Naive B cell (primary cell): ENCODE measurements at regions not wholly inside any gene's neighbourhood (a gene's known extent, or its start where the extent isn't known, plus 50 kb on each side); places are given as distances from the start of the nearest gene placed in this dataset.
"Not testable (repeated sequence)": the region's sequence is repeated elsewhere in the genome, so short reads cannot be mapped to it uniquely, and the experiment has no call there.

ENCODE experiments used
- ATAC-seq, 2 donors: fragments of 150-1000 bp; cut with Tn5 transposase; 2 replicates each; pipeline ENCODE4 v1.10.0; 2021; ENCODE audit warnings: low read depth in 2 of 2, mild to moderate bottlenecking in 2 of 2, moderate library complexity in 2 of 2
- DNase-seq: peaks from one replicate; pipeline ENCODE4 v3.0.0; 2022
- H3K27ac Mint-ChIP-seq, 6 donors: one replicate each; pipeline ENCODE4 v1.8.0; 2020 to 2022; ENCODE audit warnings: mild to moderate bottlenecking in 6 of 6, mixed read lengths in 6 of 6, moderate library complexity in 5 of 6, inconsistent platforms in 2 of 6
- H3K27me3 Mint-ChIP-seq, 3 donors: one replicate each; pipeline ENCODE4 v1.8.0; 2021 to 2022; ENCODE audit warnings: mixed read lengths in 3 of 3, mild to moderate bottlenecking in 1 of 3
- H3K36me3 Mint-ChIP-seq, 2 donors: one replicate each; pipeline ENCODE4 v1.8.0; 2020 to 2022; ENCODE audit warnings: mixed read lengths in 2 of 2, inconsistent platforms in 1 of 2, mild to moderate bottlenecking in 1 of 2
- H3K4me1 Mint-ChIP-seq, 3 donors: one replicate each; pipeline ENCODE4 v1.8.0; 2020 to 2022; ENCODE audit warnings: mixed read lengths in 3 of 3, inconsistent platforms in 1 of 3, mild to moderate bottlenecking in 1 of 3, moderate library complexity in 1 of 3
- H3K4me3 Mint-ChIP-seq, 8 donors: one replicate each; pipeline ENCODE4 v1.8.0; 2020 to 2022; ENCODE audit warnings: mild to moderate bottlenecking in 8 of 8, mixed read lengths in 8 of 8, moderate library complexity in 8 of 8, inconsistent platforms in 2 of 8
- H3K9me3 Mint-ChIP-seq, 7 donors: one replicate each; pipeline ENCODE4 v1.8.0; 2020 to 2022; ENCODE audit warnings: mixed read lengths in 7 of 7, mild to moderate bottlenecking in 5 of 7, inconsistent platforms in 2 of 7, moderate library complexity in 1 of 7

DNA sequence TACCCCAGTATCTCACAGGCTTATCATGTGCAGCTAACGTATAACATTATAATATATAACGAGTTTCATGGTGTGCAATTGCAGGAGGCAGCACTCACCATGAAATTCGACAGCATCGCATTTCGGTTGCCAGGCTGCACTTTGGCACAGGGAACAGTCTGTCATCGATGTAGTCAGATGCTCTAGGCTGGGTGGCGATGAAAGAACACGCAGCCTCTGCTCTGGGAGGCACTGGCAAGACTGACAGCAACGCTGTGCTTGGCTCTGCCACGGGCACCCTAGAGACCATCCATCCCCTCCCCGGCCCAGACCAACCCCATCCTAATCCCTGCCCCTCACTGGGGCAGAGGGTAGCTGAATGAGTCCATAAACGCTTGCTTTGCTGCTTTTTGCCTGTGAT lies 290.8 kb downstream of the MED10 start:
- H3K4me3 Mint-ChIP-seq, result no peak overlapping the region
- no peaks in the 10 kb centered on the region for H3K27me3 Mint-ChIP-seq
- H3K9me3 Mint-ChIP-seq, result peaks cover 0 to 13% (median 3%) of the 10 kb centered on the region in 7 donors
- no peak overlapping the region for H3K27ac Mint-ChIP-seq
- DNase-seq, result no peak
- no peaks in the 10 kb centered on the region for H3K4me1 Mint-ChIP-seq
- ATAC-seq, result no peak
- H3K36me3 Mint-ChIP-seq, result no peaks in the 10 kb centered on the region

- H3K27ac Mint-ChIP-seq, result no peak overlapping the region
- DNase-seq (no peak), ATAC-seq (no peak)
- no peak overlapping the region for H3K4me3 Mint-ChIP-seq
- H3K36me3 Mint-ChIP-seq, result no peaks in the 10 kb centered on the region
- no peaks in the 10 kb centered on the region for H3K27me3 Mint-ChIP-seq
- H3K4me1 Mint-ChIP-seq, result no peaks in the 10 kb centered on the region
- peaks cover 0 to 13% (median 3%) of the 10 kb centered on the region in 7 donors for H3K9me3 Mint-ChIP-seq
These were observed 291.5 kb downstream of the MED10 start for GRCh38 chr5:6086871-6087270.

- H3K4me1 Mint-ChIP-seq, result no peaks in the 10 kb centered on the region
- H3K9me3 Mint-ChIP-seq, result peaks cover 0 to 15% (median 0%) of the 10 kb centered on the region in 7 donors
- H3K27ac Mint-ChIP-seq, result no peak overlapping the region
- ATAC-seq, result no peak
- no peaks in the 10 kb centered on the region for H3K27me3 Mint-ChIP-seq
- no peak overlapping the region for H3K4me3 Mint-ChIP-seq
- H3K36me3 Mint-ChIP-seq, result no peaks in the 10 kb centered on the region
- no peak for DNase-seq
These were observed 292.9 kb downstream of the MED10 start for GRCh38 chr5:6085341-6085860.

GRCh38 chr5:6084836-6085235 lies 293.5 kb downstream of the MED10 start:
- H3K4me1 Mint-ChIP-seq, result no peaks in the 10 kb centered on the region
- no peak overlapping the region for H3K27ac Mint-ChIP-seq
- DNase-seq, result no peak
- H3K36me3 Mint-ChIP-seq, result no peaks in the 10 kb centered on the region
- no peak overlapping the region for H3K4me3 Mint-ChIP-seq
- H3K9me3 Mint-ChIP-seq, result peaks cover 0 to 14% (median 0%) of the 10 kb centered on the region in 7 donors
- ATAC-seq, result no peak
- no peaks in the 10 kb centered on the region for H3K27me3 Mint-ChIP-seq

DNA sequence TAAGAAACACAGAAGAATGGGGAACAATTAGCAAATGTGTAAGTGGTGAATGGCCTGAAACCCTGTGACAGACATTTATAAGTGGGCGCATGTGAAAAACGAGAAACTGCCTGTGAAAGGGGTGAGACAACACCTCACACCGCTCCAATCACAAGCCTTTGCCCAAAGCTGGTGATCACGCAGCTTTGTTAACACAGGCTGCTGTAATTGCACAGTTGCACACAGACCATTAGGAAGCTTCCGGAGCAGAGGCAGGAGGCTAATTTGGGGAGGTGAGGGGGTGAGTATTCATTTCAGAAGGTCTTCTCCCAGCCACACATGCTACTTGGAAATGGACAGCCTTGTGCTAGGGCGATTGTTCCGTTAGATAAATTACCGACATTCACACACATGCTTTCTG lies 294.0 kb downstream of the MED10 start:
- Mint-ChIP-seq H3K9me3 (peaks cover 0 to 10% (median 0%) of the 10 kb centered on the region in 7 donors), H3K4me3 (no peak overlapping the region), H3K27me3 (no peaks in the 10 kb centered on the region), H3K4me1 (no peaks in the 10 kb centered on the region), H3K36me3 (no peaks in the 10 kb centered on the region), H3K27ac (no peak overlapping the region)
- ATAC-seq (no peak), DNase-seq (no peak)

- ATAC-seq (no peak), DNase-seq (no peak)
- H3K27ac Mint-ChIP-seq, result no peak overlapping the region
- no peaks in the 10 kb centered on the region for H3K36me3 Mint-ChIP-seq
- H3K9me3 Mint-ChIP-seq, result peaks cover 0 to 10% (median 0%) of the 10 kb centered on the region in 7 donors
- no peaks in the 10 kb centered on the region for H3K4me1 Mint-ChIP-seq
- H3K27me3 Mint-ChIP-seq, result no peaks in the 10 kb centered on the region
- H3K4me3 Mint-ChIP-seq, result no peak overlapping the region
These were observed 294.9 kb downstream of the MED10 start for GRCh38 chr5:6083311-6083978.

DNA sequence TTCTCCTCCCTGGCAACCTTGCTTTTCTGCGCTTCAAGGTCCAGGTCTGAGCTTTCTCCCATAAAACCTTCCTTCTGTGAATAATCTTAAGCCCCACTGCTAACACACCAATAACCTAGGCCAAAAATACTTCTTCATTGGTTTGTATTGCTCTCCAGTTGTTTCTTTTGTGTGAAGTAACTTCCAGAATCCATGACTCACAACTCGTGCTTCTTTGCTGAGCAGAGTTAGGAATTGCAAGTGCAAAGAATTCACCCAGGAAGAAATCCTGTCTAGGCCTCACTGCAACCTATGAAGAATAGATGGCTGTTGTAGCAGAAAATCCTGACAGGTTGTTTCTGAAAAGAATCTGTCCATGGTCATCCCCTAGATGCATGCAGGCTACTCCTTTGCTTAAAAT lies 295.7 kb downstream of the MED10 start:
- no peak overlapping the region for H3K4me3 Mint-ChIP-seq
- H3K27me3 Mint-ChIP-seq, result no peaks in the 10 kb centered on the region
- DNase-seq, result no peak
- H3K36me3 Mint-ChIP-seq, result no peaks in the 10 kb centered on the region
- ATAC-seq, result no peak
- no peaks in the 10 kb centered on the region for H3K4me1 Mint-ChIP-seq
- H3K27ac Mint-ChIP-seq, result no peak overlapping the region
- peaks cover 0 to 10% (median 0%) of the 10 kb centered on the region in 7 donors for H3K9me3 Mint-ChIP-seq

- Mint-ChIP-seq H3K4me1 (no peaks in the 10 kb centered on the region), H3K36me3 (no peaks in the 10 kb centered on the region), H3K27me3 (no peaks in the 10 kb centered on the region), H3K27ac (no peak overlapping the region), H3K9me3 (peaks cover 0 to 10% (median 0%) of the 10 kb centered on the region in 7 donors), H3K4me3 (no peak overlapping the region)
- DNase-seq (no peak), ATAC-seq (no peak)
These were observed 296.6 kb downstream of the MED10 start for GRCh38 chr5:6081727-6082210.

- Mint-ChIP-seq H3K9me3 (peaks cover 0 to 10% (median 0%) of the 10 kb centered on the region in 7 donors), H3K27ac (no peak overlapping the region), H3K36me3 (no peaks in the 10 kb centered on the region), H3K4me1 (no peaks in the 10 kb centered on the region), H3K4me3 (no peak overlapping the region), H3K27me3 (no peaks in the 10 kb centered on the region)
- no peak for DNase-seq
- no peak for ATAC-seq
These were observed 297.2 kb downstream of the MED10 start for GRCh38 chr5:6080930-6081726.

DNA sequence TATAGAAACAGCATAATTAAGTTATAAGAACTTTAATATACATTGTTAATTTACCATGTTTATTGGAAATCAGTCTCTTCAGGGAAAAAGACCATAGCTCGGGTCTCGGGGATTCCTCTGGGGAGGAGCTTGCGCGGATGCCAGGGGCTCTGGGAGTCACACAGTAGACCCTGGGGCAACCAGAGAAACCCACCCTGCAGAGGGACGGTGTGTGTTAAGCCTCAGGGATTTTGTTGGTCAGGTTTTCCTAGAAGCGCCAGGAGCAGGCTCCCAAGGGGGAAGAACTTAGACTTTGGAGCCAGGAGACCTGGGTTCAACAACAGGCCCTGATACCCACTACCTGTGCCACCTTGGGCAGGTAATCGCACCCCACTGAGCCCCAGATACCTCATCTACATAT lies 297.9 kb downstream of the MED10 start:
- Mint-ChIP-seq H3K36me3 (no peaks in the 10 kb centered on the region), H3K27me3 (no peaks in the 10 kb centered on the region), H3K27ac (no peak overlapping the region), H3K4me1 (no peaks in the 10 kb centered on the region), H3K9me3 (peaks cover 0 to 10% (median 0%) of the 10 kb centered on the region in 7 donors), H3K4me3 (no peak overlapping the region)
- DNase-seq (no peak), ATAC-seq (no peak)

GRCh38 chr5:6078881-6079280 lies 299.5 kb downstream of the MED10 start:
- Mint-ChIP-seq H3K36me3 (no peaks in the 10 kb centered on the region), H3K4me3 (no peak overlapping the region), H3K9me3 (peaks cover 0 to 10% (median 0%) of the 10 kb centered on the region in 7 donors), H3K4me1 (no peaks in the 10 kb centered on the region), H3K27me3 (peaks cover 0 to 5% (median 0%) of the 10 kb centered on the region in 3 donors), H3K27ac (no peak overlapping the region)
- ATAC-seq (no peak), DNase-seq (no peak)

DNA sequence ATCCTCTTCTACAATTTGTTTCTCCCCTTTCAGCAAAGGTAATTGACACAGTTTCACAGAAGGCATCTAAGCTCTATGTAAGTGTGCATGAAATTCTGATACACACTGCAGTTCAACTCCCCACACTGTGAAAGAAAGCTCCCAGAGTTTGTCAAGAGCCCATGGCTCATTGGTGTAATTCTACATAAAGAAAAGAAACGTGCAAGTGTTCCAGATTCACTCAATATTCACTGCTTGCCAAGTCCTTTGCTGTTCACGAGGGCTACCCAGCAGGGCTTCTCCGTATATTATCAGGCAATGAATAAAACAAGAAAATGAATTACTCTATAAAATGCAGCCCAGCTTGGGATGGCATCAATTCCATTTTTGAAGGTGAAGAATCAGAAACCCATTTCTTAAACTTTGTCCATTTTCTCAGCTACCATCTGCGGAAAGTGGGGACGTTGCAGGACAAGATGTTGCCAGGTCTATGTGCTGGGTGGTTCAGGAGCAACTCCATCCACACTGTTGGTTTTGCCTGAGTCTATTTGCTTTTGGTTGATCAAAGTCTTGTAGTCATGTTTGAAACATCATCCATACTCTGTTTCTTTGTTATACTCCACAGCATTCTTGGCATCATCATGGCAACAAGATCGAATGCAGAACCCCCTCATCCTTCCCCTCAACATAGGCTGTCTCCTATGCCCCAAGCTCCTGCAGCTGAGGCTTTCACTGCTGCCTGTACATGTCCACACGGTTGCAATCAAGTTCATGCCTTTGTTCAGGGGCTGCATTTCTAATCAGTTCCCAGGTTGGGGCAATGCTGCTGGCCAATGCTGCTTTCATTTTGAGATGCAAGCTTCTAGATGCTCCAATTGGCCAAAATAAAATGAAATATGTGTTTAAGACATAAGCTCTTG lies 301.8 kb downstream of the MED10 start:
- H3K27me3 Mint-ChIP-seq, result peaks cover 0 to 5% (median 0%) of the 10 kb centered on the region in 3 donors
- DNase-seq (no peak), ATAC-seq (no peak)
- peaks cover 0 to 12% (median 5%) of the 10 kb centered on the region in 7 donors for H3K9me3 Mint-ChIP-seq
- no peak overlapping the region for H3K4me3 Mint-ChIP-seq
- H3K4me1 Mint-ChIP-seq, result no peaks in the 10 kb centered on the region
- H3K36me3 Mint-ChIP-seq, result no peaks in the 10 kb centered on the region
- no peak overlapping the region for H3K27ac Mint-ChIP-seq

- not testable (repeated sequence) for DNase-seq, H3K27ac Mint-ChIP-seq, ATAC-seq, H3K4me3 Mint-ChIP-seq, H3K36me3 Mint-ChIP-seq, H3K27me3 Mint-ChIP-seq, H3K4me1 Mint-ChIP-seq
- peaks cover 0 to 14% (median 4%) of the 10 kb centered on the region in 7 donors for H3K9me3 Mint-ChIP-seq
These were observed 305.9 kb downstream of the MED10 start for GRCh38 chr5:6072488-6072887.
